ENCODE measurements at regions not wholly inside any gene's neighbourhood (a gene's known extent, or its start where the extent isn't known, plus 50 kb on each side); places are given as distances from the start of the nearest gene placed in this dataset.
"Not testable (repeated sequence)": the region's sequence is repeated elsewhere in the genome, so short reads cannot be mapped to it uniquely, and the experiment has no call there.

DNA sequence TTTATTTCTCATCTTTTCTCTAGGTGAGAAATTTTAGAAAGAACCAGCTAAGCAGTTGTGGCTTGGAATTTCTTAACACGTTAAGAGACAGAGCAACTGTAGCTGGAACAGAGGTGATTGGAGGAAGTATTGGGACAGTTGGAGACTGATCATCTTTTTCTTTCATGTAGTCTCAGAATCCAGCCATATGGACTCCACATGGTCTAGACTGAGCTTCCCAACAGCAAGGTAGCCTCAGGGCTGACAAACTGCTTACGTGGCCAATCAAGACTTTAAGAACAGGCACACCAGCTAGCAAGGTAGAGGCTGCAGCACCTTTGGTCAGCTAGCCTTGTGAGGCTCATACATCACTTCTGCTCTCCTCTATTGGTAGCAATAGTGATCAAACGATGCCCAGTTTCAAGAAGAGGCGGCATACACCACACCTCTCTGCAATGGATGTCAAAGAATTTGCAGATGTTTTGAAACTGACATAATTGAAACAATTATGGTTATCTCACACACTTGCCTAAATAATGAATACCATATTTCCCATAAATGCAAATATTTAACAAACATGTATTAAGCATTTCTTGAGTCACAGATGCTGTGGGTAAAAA lies 590.5 kb upstream of the SLC35B3 start:
- Histone ChIP-seq H3K4me3 (ENCODE audit: low read length) (no peak overlapping the region), H3K9me3 (ENCODE audit: control insufficient read depth, low read depth, low read length) (no peaks in the 10 kb centered on the region), H3K36me3 (ENCODE audit: control insufficient read depth, insufficient read depth, low read length) (no peaks in the 10 kb centered on the region), H3K27me3 (ENCODE audit: control insufficient read depth, insufficient read depth, low read length) (no peaks in the 10 kb centered on the region), H3K27ac (ENCODE audit: low read length) (no peak overlapping the region), H3K4me1 (ENCODE audit: control insufficient read depth, insufficient read depth, low read length) (no peaks in the 10 kb centered on the region)
- WGBS (ENCODE audit: insufficient coverage, low lambda C conversion rate): 83% methylated on average over 1 of the region's 4 CpGs
- DNase-seq: no peak

DNA sequence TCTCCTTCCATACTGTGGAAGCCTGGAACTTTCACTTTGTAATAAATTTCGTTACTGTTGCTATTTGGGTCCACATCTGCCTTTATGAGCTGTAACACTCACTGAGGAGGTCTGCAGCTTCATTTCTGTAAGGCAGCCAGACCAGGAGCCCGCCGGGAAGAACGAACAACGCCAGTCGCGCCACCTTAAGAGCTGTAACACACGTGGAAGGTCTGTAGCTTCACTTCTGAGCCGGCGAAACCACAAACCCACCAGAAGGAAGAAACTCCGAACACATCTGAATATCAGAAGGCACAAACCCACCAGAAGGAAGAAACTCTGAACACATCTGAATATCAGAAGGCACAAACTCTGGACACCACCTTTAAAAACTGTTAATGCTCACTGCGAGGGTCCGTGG lies 589.9 kb upstream of the SLC35B3 start:
- Histone ChIP-seq H3K27ac (ENCODE audit: low read length) (no peak overlapping the region), H3K4me1 (ENCODE audit: control insufficient read depth, insufficient read depth, low read length) (no peaks in the 10 kb centered on the region), H3K4me3 (ENCODE audit: low read length) (no peak overlapping the region), H3K9me3 (ENCODE audit: control insufficient read depth, low read depth, low read length) (no peaks in the 10 kb centered on the region), H3K27me3 (ENCODE audit: control insufficient read depth, insufficient read depth, low read length) (no peaks in the 10 kb centered on the region), H3K36me3 (ENCODE audit: control insufficient read depth, insufficient read depth, low read length) (no peaks in the 10 kb centered on the region)
- DNase-seq: no peak
- no CpG with 5 or more reads among the region's 13 CpGs for WGBS (ENCODE audit: insufficient coverage, low lambda C conversion rate)

- H3K36me3 ChIP-seq (ENCODE audit: control insufficient read depth, insufficient read depth, low read length); H3K4me1 ChIP-seq (ENCODE audit: control insufficient read depth, insufficient read depth, low read length); H3K27ac ChIP-seq (ENCODE audit: low read length); H3K27me3 ChIP-seq (ENCODE audit: control insufficient read depth, insufficient read depth, low read length); H3K4me3 ChIP-seq (ENCODE audit: low read length); DNase-seq; H3K9me3 ChIP-seq (ENCODE audit: control insufficient read depth, low read depth, low read length): not testable (repeated sequence)
- WGBS (ENCODE audit: insufficient coverage, low lambda C conversion rate): no CpG with 5 or more reads among the region's 38 CpGs
Observed at GRCh38 chr6:9024246-9024645, 588.9 kb upstream of the SLC35B3 start.

GRCh38 chr6:9020001-9020400 lies 584.7 kb upstream of the SLC35B3 start:
- H3K27ac ChIP-seq (ENCODE audit: low read length): no peak overlapping the region
- no peaks in the 10 kb centered on the region for H3K36me3 ChIP-seq (ENCODE audit: control insufficient read depth, insufficient read depth, low read length)
- no peaks in the 10 kb centered on the region for H3K27me3 ChIP-seq (ENCODE audit: control insufficient read depth, insufficient read depth, low read length)
- H3K4me1 ChIP-seq (ENCODE audit: control insufficient read depth, insufficient read depth, low read length): no peaks in the 10 kb centered on the region
- WGBS (ENCODE audit: insufficient coverage, low lambda C conversion rate): 83% methylated on average over 3 of the region's 4 CpGs
- H3K9me3 ChIP-seq (ENCODE audit: control insufficient read depth, low read depth, low read length): no peaks in the 10 kb centered on the region
- no peak for DNase-seq
- H3K4me3 ChIP-seq (ENCODE audit: low read length): no peak overlapping the region

- 20% methylated on average over 1 of the region's 6 CpGs for WGBS (ENCODE audit: insufficient coverage, low lambda C conversion rate)
- Histone ChIP-seq H3K27ac (ENCODE audit: low read length) (no peak overlapping the region), H3K9me3 (ENCODE audit: control insufficient read depth, low read depth, low read length) (no peaks in the 10 kb centered on the region), H3K4me3 (ENCODE audit: low read length) (no peak overlapping the region), H3K36me3 (ENCODE audit: control insufficient read depth, insufficient read depth, low read length) (no peaks in the 10 kb centered on the region), H3K4me1 (ENCODE audit: control insufficient read depth, insufficient read depth, low read length) (no peaks in the 10 kb centered on the region), H3K27me3 (ENCODE audit: control insufficient read depth, insufficient read depth, low read length) (no peaks in the 10 kb centered on the region)
- DNase-seq: no peak
Observed at GRCh38 chr6:9009931-9010330, 574.6 kb upstream of the SLC35B3 start.

DNA sequence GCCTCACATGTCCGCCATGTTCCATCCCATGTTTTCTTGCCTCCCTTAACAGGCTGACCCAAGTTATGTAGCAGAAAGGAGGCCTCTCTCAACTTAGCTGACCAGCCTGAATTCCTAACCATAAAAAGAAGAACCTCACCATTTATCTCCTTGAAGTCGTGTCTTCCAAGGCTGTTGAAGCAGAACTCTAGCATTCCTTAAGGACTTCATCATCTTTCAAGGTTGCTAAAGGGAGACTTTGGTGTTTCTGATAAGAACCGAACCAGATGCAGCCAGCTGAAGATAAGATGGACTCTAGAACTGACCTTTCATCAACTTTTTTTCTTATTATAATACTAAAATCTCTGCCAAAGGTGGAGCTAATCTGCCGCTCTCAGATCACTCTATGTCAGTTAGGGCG lies 571.7 kb upstream of the SLC35B3 start:
- H3K27ac ChIP-seq (ENCODE audit: low read length): no peak overlapping the region
- no peaks in the 10 kb centered on the region for H3K36me3 ChIP-seq (ENCODE audit: control insufficient read depth, insufficient read depth, low read length)
- H3K27me3 ChIP-seq (ENCODE audit: control insufficient read depth, insufficient read depth, low read length): no peaks in the 10 kb centered on the region
- H3K4me3 ChIP-seq (ENCODE audit: low read length): no peak overlapping the region
- H3K4me1 ChIP-seq (ENCODE audit: control insufficient read depth, insufficient read depth, low read length): no peaks in the 10 kb centered on the region
- no peak for DNase-seq
- 40% methylated on average over 1 of the region's 5 CpGs for WGBS (ENCODE audit: insufficient coverage, low lambda C conversion rate)
- no peaks in the 10 kb centered on the region for H3K9me3 ChIP-seq (ENCODE audit: control insufficient read depth, low read depth, low read length)

- Histone ChIP-seq H3K27me3 (ENCODE audit: control insufficient read depth, insufficient read depth, low read length) (no peaks in the 10 kb centered on the region), H3K4me1 (ENCODE audit: control insufficient read depth, insufficient read depth, low read length) (no peaks in the 10 kb centered on the region), H3K36me3 (ENCODE audit: control insufficient read depth, insufficient read depth, low read length) (no peaks in the 10 kb centered on the region), H3K27ac (ENCODE audit: low read length) (no peak overlapping the region), H3K4me3 (ENCODE audit: low read length) (no peak overlapping the region), H3K9me3 (ENCODE audit: control insufficient read depth, low read depth, low read length) (no peaks in the 10 kb centered on the region)
- DNase-seq: no peak
- 100% methylated on average over 1 of the region's 6 CpGs for WGBS (ENCODE audit: insufficient coverage, low lambda C conversion rate)
Observed at GRCh38 chr6:9002833-9003232, 567.5 kb upstream of the SLC35B3 start.

DNA sequence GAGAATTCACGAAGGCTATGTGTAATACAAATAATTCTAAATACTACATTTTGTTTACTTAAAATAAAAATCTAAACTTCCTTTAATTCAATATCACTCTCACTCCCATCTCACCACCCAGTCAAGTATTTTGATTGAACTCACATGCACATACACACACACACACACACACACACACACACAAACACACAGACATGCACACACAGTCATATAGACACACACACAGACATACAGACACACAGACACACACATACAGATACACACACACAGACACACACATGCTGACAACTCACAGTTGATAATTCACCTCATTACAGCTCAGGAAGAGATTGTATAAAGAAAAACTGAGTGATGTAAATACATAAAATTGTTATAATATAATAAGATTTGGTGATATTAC lies 559.8 kb upstream of the SLC35B3 start:
- Histone ChIP-seq H3K27me3 (ENCODE audit: control insufficient read depth, insufficient read depth, low read length) (no peaks in the 10 kb centered on the region), H3K4me3 (ENCODE audit: low read length) (no peak overlapping the region), H3K27ac (ENCODE audit: low read length) (no peak overlapping the region), H3K36me3 (ENCODE audit: control insufficient read depth, insufficient read depth, low read length) (no peaks in the 10 kb centered on the region), H3K4me1 (ENCODE audit: control insufficient read depth, insufficient read depth, low read length) (no peaks in the 10 kb centered on the region), H3K9me3 (ENCODE audit: control insufficient read depth, low read depth, low read length) (no peaks in the 10 kb centered on the region)
- DNase-seq: no peak
- WGBS (ENCODE audit: insufficient coverage, low lambda C conversion rate): 86% methylated on average over 1 of the region's 1 CpG

DNA sequence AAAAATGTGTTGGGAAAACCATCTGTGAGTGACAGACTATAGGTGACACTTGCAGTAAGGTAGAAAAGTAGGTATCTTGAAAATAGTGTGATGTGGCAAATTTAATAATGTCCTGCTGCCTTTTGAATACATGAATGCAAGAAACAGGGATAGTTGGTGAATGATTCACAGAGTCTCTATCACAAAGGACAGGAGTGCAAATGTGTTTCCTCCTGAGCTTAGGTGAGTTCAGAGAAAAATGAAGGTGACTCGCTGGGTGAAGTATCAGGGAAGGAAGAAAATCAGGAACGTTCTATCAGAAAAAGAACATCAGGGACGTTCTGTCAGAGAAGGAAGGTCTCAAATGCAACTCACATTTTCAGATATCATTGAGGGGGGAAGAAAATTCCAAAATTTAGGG lies 557.8 kb upstream of the SLC35B3 start:
- Histone ChIP-seq H3K4me1 (ENCODE audit: control insufficient read depth, insufficient read depth, low read length) (no peaks in the 10 kb centered on the region), H3K27me3 (ENCODE audit: control insufficient read depth, insufficient read depth, low read length) (no peaks in the 10 kb centered on the region), H3K9me3 (ENCODE audit: control insufficient read depth, low read depth, low read length) (no peaks in the 10 kb centered on the region), H3K27ac (ENCODE audit: low read length) (no peak overlapping the region), H3K4me3 (ENCODE audit: low read length) (no peak overlapping the region), H3K36me3 (ENCODE audit: control insufficient read depth, insufficient read depth, low read length) (no peaks in the 10 kb centered on the region)
- WGBS (ENCODE audit: insufficient coverage, low lambda C conversion rate): 100% methylated on average over 1 of the region's 3 CpGs
- DNase-seq: no peak

DNA sequence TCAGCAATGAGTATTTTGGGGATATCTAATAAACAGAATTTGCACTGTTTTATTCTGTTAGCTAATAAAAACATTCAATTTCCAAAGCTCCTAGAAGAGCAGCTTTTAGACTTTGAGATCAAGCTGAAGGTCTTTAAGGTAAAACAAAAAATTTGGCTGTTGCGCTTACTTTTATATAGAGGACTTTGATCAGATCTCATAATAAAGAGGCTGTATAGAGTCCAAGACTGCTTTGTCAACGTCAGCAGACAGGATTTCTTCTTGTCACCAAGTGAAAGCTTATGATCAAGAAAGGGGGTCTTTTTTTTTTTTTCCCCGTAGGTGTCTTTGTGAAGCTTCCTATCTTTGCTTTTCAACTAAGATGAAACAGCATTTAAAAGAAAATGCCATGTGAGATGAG lies 556.5 kb upstream of the SLC35B3 start:
- Histone ChIP-seq H3K27me3 (ENCODE audit: control insufficient read depth, insufficient read depth, low read length) (no peaks in the 10 kb centered on the region), H3K4me1 (ENCODE audit: control insufficient read depth, insufficient read depth, low read length) (no peaks in the 10 kb centered on the region), H3K36me3 (ENCODE audit: control insufficient read depth, insufficient read depth, low read length) (no peaks in the 10 kb centered on the region), H3K4me3 (ENCODE audit: low read length) (no peak overlapping the region), H3K9me3 (ENCODE audit: control insufficient read depth, low read depth, low read length) (no peaks in the 10 kb centered on the region), H3K27ac (ENCODE audit: low read length) (no peak overlapping the region)
- no peak for DNase-seq
- no CpG with 5 or more reads among the region's 3 CpGs for WGBS (ENCODE audit: insufficient coverage, low lambda C conversion rate)

DNA sequence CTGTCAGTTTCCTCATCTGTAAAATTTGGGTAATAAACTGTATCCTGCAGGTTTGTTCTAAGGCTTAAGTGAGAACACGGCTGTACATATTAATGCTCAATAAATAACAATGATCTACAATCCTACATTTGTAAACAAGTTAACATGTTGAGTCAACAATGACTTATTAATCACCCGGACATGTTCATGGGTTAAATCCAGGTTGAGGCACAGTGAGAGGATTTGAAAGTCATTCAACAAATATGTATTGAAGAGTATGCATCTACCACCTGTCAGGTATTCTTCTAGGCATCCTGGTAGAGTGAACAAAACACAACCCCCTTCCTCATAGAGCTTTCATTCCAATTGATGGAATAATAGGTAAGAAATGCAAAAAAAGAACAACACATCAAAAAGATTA lies 554.7 kb upstream of the SLC35B3 start:
- DNase-seq: no peak
- no peaks in the 10 kb centered on the region for H3K27me3 ChIP-seq (ENCODE audit: control insufficient read depth, insufficient read depth, low read length)
- no peaks in the 10 kb centered on the region for H3K4me1 ChIP-seq (ENCODE audit: control insufficient read depth, insufficient read depth, low read length)
- WGBS (ENCODE audit: insufficient coverage, low lambda C conversion rate): 80% methylated on average over 1 of the region's 2 CpGs
- H3K4me3 ChIP-seq (ENCODE audit: low read length): no peak overlapping the region
- H3K36me3 ChIP-seq (ENCODE audit: control insufficient read depth, insufficient read depth, low read length): no peaks in the 10 kb centered on the region
- H3K9me3 ChIP-seq (ENCODE audit: control insufficient read depth, low read depth, low read length): no peaks in the 10 kb centered on the region
- H3K27ac ChIP-seq (ENCODE audit: low read length): no peak overlapping the region
